HG03159 (cell line): ENCODE measurements at regions not wholly inside any gene's neighbourhood (a gene's known extent, or its start where the extent isn't known, plus 50 kb on each side); places are given as distances from the start of the nearest gene placed in this dataset.

Experiments used
- ATAC-seq: cut with Tn5 transposase; IDR thresholded peaks from one replicate; pipeline ENCODE4 v1.9.1; 2021; ENCODE audit warnings: mild to moderate bottlenecking, moderate library complexity; ENCODE audit not compliant: unreplicated experiment

DNA sequence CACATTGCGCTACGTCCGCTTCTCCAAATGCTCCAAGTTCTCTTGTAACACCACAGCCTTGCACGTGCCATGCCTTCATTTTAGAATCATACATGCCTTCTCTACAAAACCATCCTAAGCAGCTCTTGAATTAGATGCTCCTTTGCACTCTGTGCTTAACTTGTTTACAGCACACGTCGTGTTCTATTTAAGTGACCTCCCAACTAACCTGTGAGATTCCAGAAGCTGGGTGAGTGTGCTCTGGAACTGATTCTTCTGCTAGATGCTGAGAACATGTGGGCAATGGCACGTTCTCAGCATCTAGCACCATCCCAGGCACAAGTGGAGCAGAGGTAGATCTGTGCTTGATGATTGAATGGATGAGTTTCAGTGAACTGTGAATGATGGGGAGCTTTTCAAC lies 100.0 kb upstream of the NEDD9 start:
- ATAC-seq, result no peak

DNA sequence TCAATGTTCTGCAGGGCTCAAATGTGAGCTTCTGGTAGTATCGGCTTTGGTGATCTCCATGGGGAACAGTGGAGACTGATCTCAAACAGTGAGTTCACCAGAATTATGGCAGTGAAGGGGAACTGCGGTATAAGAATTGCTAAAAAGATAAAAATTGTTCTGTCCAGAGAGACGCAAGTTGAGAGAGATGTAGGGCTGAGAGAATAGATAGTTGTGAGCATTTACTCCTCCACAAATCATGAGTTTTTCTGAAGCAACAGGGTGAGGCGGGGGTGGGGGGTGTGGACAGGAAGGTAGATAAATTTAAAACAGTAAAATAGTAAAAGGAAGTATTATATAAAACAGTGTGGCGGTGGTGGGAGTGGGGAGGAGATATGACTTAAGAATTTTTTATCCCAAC lies 98.6 kb upstream of the NEDD9 start:
- ATAC-seq, result no peak

GRCh38 chr6:11330413-11330760 lies 97.9 kb upstream of the NEDD9 start:
- no peak for ATAC-seq

GRCh38 chr6:11329726-11330412 lies 97.4 kb upstream of the NEDD9 start:
- ATAC-seq, result no peak

DNA sequence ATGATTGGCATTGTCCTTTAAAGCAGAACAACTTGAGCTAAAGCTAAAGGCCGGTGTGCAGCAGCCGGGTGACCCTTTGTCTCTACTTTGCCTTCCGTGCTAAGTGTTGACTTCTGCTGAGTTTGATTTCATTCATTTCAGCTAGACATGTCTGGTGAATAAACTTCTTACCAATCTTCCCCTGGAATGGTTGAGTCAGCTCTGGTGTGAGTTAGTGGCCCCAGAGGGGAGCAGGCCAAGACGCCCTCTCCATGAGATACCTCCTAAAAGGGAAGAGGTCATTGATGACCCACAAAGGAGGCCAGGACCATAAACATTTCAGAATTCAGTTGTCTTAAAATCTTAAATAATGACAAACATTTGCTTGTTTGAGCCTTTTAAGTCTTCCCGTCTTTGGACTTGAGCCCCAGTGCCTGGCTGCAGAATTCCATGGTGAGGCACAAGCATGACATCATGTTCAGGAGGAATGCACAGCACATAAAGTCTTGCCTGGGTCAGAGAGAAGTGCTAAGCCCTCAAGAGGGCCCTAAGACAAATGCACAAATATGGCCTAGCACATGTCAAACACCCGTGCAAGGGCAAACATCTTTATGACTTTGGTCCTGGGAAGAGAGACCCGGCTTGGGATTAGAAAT lies 96.3 kb upstream of the NEDD9 start:
- no peak for ATAC-seq

- no peak for ATAC-seq
These were observed 95.5 kb upstream of the NEDD9 start for GRCh38 chr6:11327961-11328360.

GRCh38 chr6:11326116-11326515 lies 93.6 kb upstream of the NEDD9 start:
- no peak for ATAC-seq

GRCh38 chr6:11324453-11325015 lies 92.1 kb upstream of the NEDD9 start:
- peak; percentile 66 for ATAC-seq

GRCh38 chr6:11323666-11324452 lies 91.4 kb upstream of the NEDD9 start:
- peak; percentile 46 for ATAC-seq

GRCh38 chr6:11322252-11322885 lies 89.9 kb upstream of the NEDD9 start:
- no peak for ATAC-seq

GRCh38 chr6:11320914-11321597 lies 88.6 kb upstream of the NEDD9 start:
- ATAC-seq, result no peak

DNA sequence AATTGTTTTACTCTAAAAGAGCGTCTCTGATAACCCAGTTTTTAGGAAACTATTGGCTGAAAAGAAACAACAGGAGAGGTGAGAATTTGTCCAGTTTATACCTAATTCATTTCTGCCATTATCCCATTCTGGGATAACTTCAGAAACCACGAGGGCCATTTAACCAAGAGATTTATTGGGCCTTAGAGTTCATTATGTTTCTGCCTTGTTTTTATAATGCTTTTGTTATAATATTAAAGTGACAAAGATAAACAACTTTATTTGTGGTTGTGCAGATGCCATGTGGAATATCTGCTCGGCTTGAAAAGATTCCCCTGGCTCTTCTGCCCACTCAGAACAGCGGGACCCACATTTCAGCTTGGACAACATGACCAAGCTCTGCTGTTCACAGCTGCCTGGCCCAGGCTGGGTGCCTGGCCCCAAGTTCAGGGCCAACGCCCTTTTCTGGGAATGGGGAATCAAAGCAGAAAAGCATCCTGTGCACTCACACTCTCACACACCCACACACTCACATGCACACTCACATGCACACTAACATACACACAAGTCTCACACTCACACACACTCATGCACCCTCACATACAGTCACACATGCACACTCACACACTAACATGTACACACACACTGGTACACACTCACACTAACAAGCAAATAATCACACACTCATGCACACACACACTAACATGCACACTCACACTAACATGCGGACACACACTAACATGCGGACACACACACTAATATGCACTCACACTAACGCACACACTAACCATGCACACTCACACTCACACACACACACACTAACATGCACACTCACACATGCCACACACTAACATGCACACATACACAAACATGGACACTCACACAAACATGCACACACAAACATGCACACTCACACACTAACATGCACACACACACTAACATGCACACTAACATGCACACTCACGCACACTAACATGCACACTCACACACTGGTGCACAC lies 86.7 kb upstream of the NEDD9 start:
- ATAC-seq, result no peak

DNA sequence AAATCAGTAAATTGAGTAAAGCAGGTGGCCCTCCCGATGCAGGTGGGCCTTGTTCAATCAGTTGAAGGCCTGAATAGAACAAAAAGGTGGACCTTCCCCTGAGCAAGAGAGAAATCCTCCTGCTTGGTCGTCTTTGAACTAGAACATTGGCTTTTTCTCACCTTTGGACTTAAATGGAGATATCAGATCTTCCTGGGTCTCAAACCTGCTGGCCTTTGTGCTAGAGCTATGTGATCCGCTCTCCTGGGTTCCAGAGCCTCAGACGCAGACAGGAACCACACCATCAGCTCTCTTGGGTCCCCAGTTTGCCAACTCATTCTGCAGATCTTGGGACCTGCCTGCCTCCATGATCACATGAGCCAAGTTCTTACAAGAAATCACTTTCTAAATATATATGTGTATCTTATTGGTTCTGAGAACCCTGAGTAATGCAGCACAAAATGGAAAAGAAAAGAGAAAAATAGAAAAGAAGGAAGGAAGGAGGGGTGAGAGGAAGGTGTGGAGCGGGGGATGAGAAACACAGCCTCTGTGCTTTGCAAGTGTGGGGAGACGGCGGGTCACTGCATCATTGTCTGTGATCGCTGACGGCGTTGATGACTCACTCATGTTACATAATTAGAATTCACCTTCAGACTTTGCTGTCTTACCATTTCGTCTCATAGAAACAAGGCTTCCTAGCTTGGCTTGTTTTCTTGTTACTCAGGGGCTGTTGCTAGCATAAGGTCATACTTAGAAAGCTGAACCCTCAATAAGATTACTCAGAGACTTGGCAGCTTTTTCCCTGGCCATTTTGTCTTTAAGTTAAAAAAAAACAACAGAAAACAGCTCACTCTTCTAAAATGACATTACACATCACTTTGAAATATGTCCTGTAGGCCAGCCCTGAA lies 85.7 kb upstream of the NEDD9 start:
- peak; percentile 75 for ATAC-seq

DNA sequence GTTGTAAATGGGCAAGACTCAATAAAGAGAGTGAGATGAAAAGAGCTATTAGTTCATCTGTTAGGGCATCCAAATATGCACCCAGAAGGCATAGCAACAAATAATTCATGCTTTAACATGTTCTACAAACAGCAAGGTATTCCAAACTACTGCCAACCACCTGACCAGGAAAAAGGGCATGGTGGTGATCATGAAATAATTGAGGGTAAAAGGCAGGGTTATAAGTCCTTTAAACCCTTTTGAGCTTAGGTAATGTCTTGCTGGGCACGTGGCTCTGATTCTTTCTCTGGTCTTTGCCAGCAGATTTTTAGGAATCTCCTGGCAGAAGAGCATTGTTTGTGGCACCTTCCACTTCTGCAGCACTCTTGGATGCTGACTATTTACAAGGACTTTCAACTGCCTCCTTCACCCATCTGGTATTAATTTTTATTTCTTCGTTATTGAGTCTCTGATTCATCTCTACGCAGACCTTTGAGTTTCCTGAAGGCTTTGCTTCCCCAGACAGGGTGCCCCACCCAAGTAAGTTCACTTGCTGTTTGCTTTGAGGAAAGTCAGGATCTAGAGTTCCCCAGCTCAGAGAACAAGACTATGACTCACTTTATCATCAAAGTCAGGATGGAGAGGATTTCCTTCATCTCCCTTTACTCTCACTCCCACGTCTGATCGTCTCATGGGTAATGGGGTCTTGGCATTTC lies 83.4 kb upstream of the NEDD9 start:
- no peak for ATAC-seq

DNA sequence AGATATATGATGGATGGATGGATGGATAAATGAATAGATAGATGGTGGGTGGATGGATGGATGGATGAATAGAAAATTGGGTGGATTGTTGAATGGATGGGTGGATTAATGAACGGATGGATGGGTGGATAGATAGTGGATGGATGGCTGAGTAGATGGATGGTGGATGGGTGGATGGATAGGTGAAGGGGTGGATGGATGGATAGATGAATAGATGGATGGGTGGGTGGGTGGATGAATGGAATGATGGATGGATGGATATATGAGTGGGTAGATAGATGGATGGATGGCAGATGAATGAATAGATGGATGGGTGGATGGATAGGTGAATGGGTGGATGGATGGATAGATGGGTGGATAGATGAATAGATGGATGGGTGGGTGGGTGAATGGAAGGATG lies 80.7 kb upstream of the NEDD9 start:
- no peak for ATAC-seq

GRCh38 chr6:11311970-11312369 lies 79.5 kb upstream of the NEDD9 start:
- no peak for ATAC-seq

DNA sequence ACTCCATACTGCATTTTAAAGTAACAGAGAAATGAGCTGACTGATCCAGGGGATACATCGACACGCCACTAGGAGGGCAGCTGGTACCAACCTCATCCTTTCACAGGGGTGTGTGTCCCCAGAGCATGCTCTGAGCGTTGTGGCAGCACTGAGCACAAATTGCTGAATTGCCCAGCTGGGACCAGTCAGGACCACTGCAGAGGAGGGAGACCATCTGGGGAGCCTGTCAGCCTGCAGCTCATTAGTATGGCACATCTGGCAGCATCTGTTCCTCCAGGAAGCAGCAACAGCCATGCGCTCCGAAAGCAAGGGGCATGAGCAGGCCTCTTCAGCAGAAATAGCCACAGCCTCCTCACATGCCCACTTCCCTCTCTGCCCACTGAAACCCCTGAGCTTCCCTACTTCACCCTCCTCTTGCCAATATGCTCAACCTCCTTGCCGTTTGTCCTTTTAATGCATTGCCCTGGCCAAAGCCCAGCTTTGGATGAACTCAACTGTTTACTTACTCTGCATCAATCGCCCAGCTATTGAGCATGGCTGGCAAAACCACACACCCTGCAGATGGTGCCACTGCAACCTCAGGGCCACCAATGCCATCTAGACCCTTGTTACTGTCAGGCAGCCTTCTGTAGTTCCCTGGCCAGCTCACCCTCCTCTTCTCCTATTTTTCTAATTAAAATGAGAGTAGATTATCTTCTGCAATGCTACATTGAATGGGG lies 77.6 kb upstream of the NEDD9 start:
- ATAC-seq, result no peak
